SK-N-SH (cell line): ENCODE measurements at regions not wholly inside any gene's neighbourhood (a gene's known extent, or its start where the extent isn't known, plus 50 kb on each side); places are given as distances from the start of the nearest gene placed in this dataset.
A peak's percentile ranks its signal among the peaks of the same experiment; 100 is the strongest.

Experiments
- CTCF ChIA-PET: fragments of 300-600, 350-600 bp; formaldehyde crosslinking; extraction: SDS; loops from one replicate; lab custom pipeline; 2021; lab: Yijun Ruan, JAX
- POLR2A ChIA-PET: fragments of 350-600 bp; sonication (Branson Sonifier 250); formaldehyde crosslinking; extraction: SDS; loops from one replicate; lab custom pipeline; 2020; ENCODE audit warnings: antibody characterized with exemption, inconsistent platforms; lab: Yijun Ruan, JAX
- DNase-seq: peaks from one replicate; pipeline ENCODE4 v3.0.0; 2012
- H2AFZ ChIP-seq: fragments of 200-600 bp; sonication (generic); 2 replicates; pipeline ENCODE4 v1.8.1; 2016; ENCODE audit warnings: antibody characterized with exemption, mild to moderate bottlenecking, low read depth
- H3F3A ChIP-seq: fragments of 200-600 bp; sonication (generic); replicated peaks from 2 replicates; pipeline ENCODE3; 2016; ENCODE audit warnings: antibody characterized with exemption, mild to moderate bottlenecking; ENCODE audit not compliant: insufficient read depth
- H3K27ac ChIP-seq, 2 experiments: fragments of 200-500 bp in 1 of 2; fragments of 200-600 bp in 1 of 2; sonication (Bioruptor generic) in 1 of 2; sonication (generic), shearing (Covaris generic) in 1 of 2; 2 replicates each; pipeline versions ENCODE4 v1.5.1 to v1.6.1; 2014 to 2016; ENCODE audit warnings: low read depth in 2 of 2, inconsistent platforms in 1 of 2, low read length in 1 of 2, mild to moderate bottlenecking in 1 of 2, mixed read lengths in 1 of 2
- H3K27me3 ChIP-seq: fragments of 200-600 bp; sonication (generic), shearing (Covaris generic); 2 replicates; pipeline ENCODE4 v1.6.1; 2016; ENCODE audit warnings: mixed run types; ENCODE audit not compliant: insufficient read depth
- H3K36me3 ChIP-seq, 2 experiments: fragments of 200-500 bp in 1 of 2; fragments of 200-600 bp in 1 of 2; sonication (Bioruptor generic) in 1 of 2; sonication (generic) in 1 of 2; replicated peaks in 1 of 2; 2 replicates each; pipeline versions ENCODE3 to v1.5.1; 2014 to 2016; ENCODE audit warnings: low read length in 1 of 2, mild to moderate bottlenecking in 1 of 2; ENCODE audit not compliant: insufficient read depth in 2 of 2, control insufficient read depth in 1 of 2
- H3K4me1 ChIP-seq, 2 experiments: fragments of 200-500 bp in 1 of 2; fragments of 200-600 bp in 1 of 2; sonication (Bioruptor generic) in 1 of 2; sonication (generic), shearing (Covaris generic) in 1 of 2; 2 replicates each; pipeline versions ENCODE4 v1.5.1 to v1.6.1; 2014 to 2016; ENCODE audit warnings: low read depth in 1 of 2, low read length in 1 of 2, mixed run types in 1 of 2; ENCODE audit not compliant: insufficient read depth in 2 of 2, control insufficient read depth in 1 of 2
- H3K4me2 ChIP-seq: fragments of 200-600 bp; sonication (generic), shearing (Covaris generic); 2 replicates; pipeline ENCODE4 v1.6.1; 2017; ENCODE audit warnings: mixed run types
- H3K4me3 ChIP-seq, 2 experiments: fragments of 200-500 bp in 1 of 2; fragments of 200-600 bp in 1 of 2; sonication (Bioruptor generic) in 1 of 2; sonication (generic), shearing (Covaris generic) in 1 of 2; 2 replicates each; pipeline versions ENCODE4 v1.5.1 to v1.8.1; 2014 to 2016; ENCODE audit warnings: low read depth in 2 of 2, inconsistent platforms in 1 of 2, low read length in 1 of 2, mild to moderate bottlenecking in 1 of 2, mixed read lengths in 1 of 2, moderate library complexity in 1 of 2
- H3K79me2 ChIP-seq: fragments of 200-600 bp; sonication (generic); 2 replicates; pipeline ENCODE4 v1.8.1; 2017; ENCODE audit warnings: mild to moderate bottlenecking; ENCODE audit not compliant: insufficient read depth
- H3K9ac ChIP-seq: fragments of 200-600 bp; sonication (generic); 2 replicates; pipeline ENCODE4 v1.6.1; 2017; ENCODE audit warnings: mixed run types
- H3K9me2 ChIP-seq: fragments of 200-600 bp; sonication (generic); 2 replicates; pipeline ENCODE4 v1.6.1; 2017; ENCODE audit warnings: mixed run types
- H3K9me3 ChIP-seq: fragments of 200-600 bp; sonication (generic); 2 replicates; pipeline ENCODE4 v1.6.1; 2017; ENCODE audit warnings: mixed run types, mild to moderate bottlenecking, moderate library complexity
- H4K20me1 ChIP-seq: fragments of 200-600 bp; sonication (generic); 2 replicates; pipeline ENCODE4 v1.6.1; 2017; ENCODE audit warnings: mild to moderate bottlenecking, mixed run types; ENCODE audit not compliant: insufficient read depth
- CTCF ChIP-seq: fragments of 200-600 bp; sonication (generic); IDR thresholded peaks from 2 replicates; pipeline ENCODE4 v1.6.1; 2017; ENCODE audit warnings: antibody characterized with exemption, mild to moderate bottlenecking, moderate library complexity
- ELF1 ChIP-seq: IDR thresholded peaks from 2 replicates; pipeline ENCODE4 v1.4.0; 2012
- EP300 ChIP-seq, 2 experiments: IDR thresholded peaks; 2 replicates each; pipeline versions ENCODE4 v1.4.0 to v1.6.1; 2012; ENCODE audit warnings: borderline replicate concordance in 1 of 2, low read depth in 1 of 2, low read length in 1 of 2
- FOSL2 ChIP-seq: IDR thresholded peaks from 2 replicates; pipeline ENCODE4 v1.4.0; 2012; ENCODE audit warnings: low read depth, mild to moderate bottlenecking, moderate library complexity, borderline replicate concordance
- FOXJ3 ChIP-seq: sonication (generic); formaldehyde crosslinking; IDR thresholded peaks from 2 replicates; pipeline ENCODE4 v1.5.1; 2020; ENCODE audit warnings: mild to moderate bottlenecking, missing genetic modification reagents
- FOXM1 ChIP-seq: IDR thresholded peaks from 2 replicates; pipeline ENCODE4 v1.4.0; 2012; ENCODE audit warnings: low read depth, mild to moderate bottlenecking
- GATA2 ChIP-seq: sonication (generic); formaldehyde crosslinking; IDR thresholded peaks from 2 replicates; pipeline ENCODE4 v1.5.0; 2020; ENCODE audit warnings: mild to moderate bottlenecking, missing genetic modification reagents
- MAX ChIP-seq: IDR thresholded peaks from 2 replicates; pipeline ENCODE4 v1.4.0; 2012; ENCODE audit warnings: low read depth
- MEF2A ChIP-seq: IDR thresholded peaks from 2 replicates; pipeline ENCODE4 v1.4.0; 2012; ENCODE audit warnings: low read depth, borderline replicate concordance
- NFIC ChIP-seq: IDR thresholded peaks from 2 replicates; pipeline ENCODE4 v1.4.0; 2012; ENCODE audit warnings: borderline replicate concordance
- NRF1 ChIP-seq: IDR thresholded peaks from 2 replicates; pipeline ENCODE4 v1.6.1; 2012; ENCODE audit warnings: low read depth, mild to moderate bottlenecking, low read length
- RAD21 ChIP-seq: IDR thresholded peaks from 2 replicates; pipeline ENCODE4 v1.6.1; 2012; ENCODE audit warnings: mild to moderate bottlenecking, low read length
- RFX5 ChIP-seq: IDR thresholded peaks from 2 replicates; pipeline ENCODE4 v1.6.1; 2012; ENCODE audit warnings: mild to moderate bottlenecking, improper control_type of control experiment, low read length
- SIN3A ChIP-seq: IDR thresholded peaks from 2 replicates; pipeline ENCODE4 v1.6.1; 2012; ENCODE audit warnings: low read depth, mild to moderate bottlenecking, low read length, moderate library complexity, borderline replicate concordance
- TAF1 ChIP-seq: IDR thresholded peaks from 2 replicates; pipeline ENCODE4 v1.6.1; 2012; ENCODE audit warnings: low read depth, mild to moderate bottlenecking, low read length, moderate library complexity, borderline replicate concordance
- TEAD4 ChIP-seq: IDR thresholded peaks from 2 replicates; pipeline ENCODE4 v1.4.0; 2012; ENCODE audit warnings: mild to moderate bottlenecking, borderline replicate concordance; ENCODE audit not compliant: insufficient read depth
- YY1 ChIP-seq: IDR thresholded peaks from 2 replicates; pipeline ENCODE4 v1.4.0; 2012; ENCODE audit warnings: low read depth, mild to moderate bottlenecking
- WGBS: methylation state at CpG from one replicate; pipeline ENCODE4 v1.1.6; 2017; ENCODE audit warnings: low lambda C conversion rate; 5-methylcytosine and 5-hydroxymethylcytosine counted together

- H2AFZ ChIP-seq, result no peak overlapping the region
- no peaks in the 10 kb centered on the region for H4K20me1 ChIP-seq
- H3K36me3 ChIP-seq, result no peaks in the 10 kb centered on the region
- TF ChIP-seq FOXJ3 (CRISPR knock-in tag), result no peak
- no peak for TF ChIP-seq MEF2A
- no peak for TF ChIP-seq EP300 (IDR thresholded peaks at IDR 0.05; ENCODE audit: borderline replicate concordance in 1 of 2, low read depth in 1 of 2, low read length in 1 of 2)
- no peak for TF ChIP-seq RAD21
- no peak for TF ChIP-seq FOSL2
- no peak for TF ChIP-seq SIN3A
- no peak for TF ChIP-seq GATA2
- no peak for TF ChIP-seq MAX
- no peak for TF ChIP-seq FOXM1
- TF ChIP-seq TAF1, result no peak
- no peak for TF ChIP-seq NFIC
- TF ChIP-seq YY1, result no peak
- TF ChIP-seq ELF1, result no peak
- no peak for TF ChIP-seq NRF1
- H3K9me3 ChIP-seq, result no peaks in the 10 kb centered on the region
- H3K9me2 ChIP-seq, result no peaks in the 10 kb centered on the region
- WGBS, result 43% methylated on average over 2 of the region's 2 CpGs
- no peak overlapping the region for H3K9ac ChIP-seq
- ChIA-PET POLR2A (no interaction called here), CTCF (interaction anchor here (1.3 kb wide), 1 partner anchor 686 kb away, joined by 3 read pairs; no protein-coding TSS in a partner anchor)
- no peaks in the 10 kb centered on the region for H3K79me2 ChIP-seq
- no peak for DNase-seq
- no peak overlapping the region for H3K4me2 ChIP-seq
- H3F3A ChIP-seq, result no peaks in the 10 kb centered on the region
- no peak overlapping the region for H3K27ac ChIP-seq
- no peak overlapping the region for H3K4me3 ChIP-seq
- H3K27me3 ChIP-seq, result no peaks in the 10 kb centered on the region
- H3K4me1 ChIP-seq, result peaks cover 0 to 13% of the 10 kb centered on the region in 2 experiments; a peak in 2 of 4 replicates
These were observed 636.4 kb upstream of the PLXNA2 start for GRCh38 chr1:208880433-208881100.

- no peaks in the 10 kb centered on the region for H3K9me3 ChIP-seq
- no peak overlapping the region for H3K4me3 ChIP-seq
- no peak overlapping the region for H3K4me2 ChIP-seq
- no peaks in the 10 kb centered on the region for H4K20me1 ChIP-seq
- H3F3A ChIP-seq, result no peaks in the 10 kb centered on the region
- no peaks in the 10 kb centered on the region for H3K79me2 ChIP-seq
- peaks cover 0 to 14% of the 10 kb centered on the region in 2 experiments; a peak in 2 of 4 replicates for H3K4me1 ChIP-seq
- H3K27me3 ChIP-seq, result no peaks in the 10 kb centered on the region
- WGBS, result 35% methylated on average over 1 of the region's 1 CpG
- DNase-seq, result no peak
- CTCF ChIA-PET, result interaction anchor here (0.6 to 1.4 kb wide), 4 partner anchors 8 to 863 kb away, joined by 3 to 4 read pairs (median 3); no protein-coding TSS in a partner anchor
- H3K27ac ChIP-seq, result peak overlapping the region in 1 of 2 experiments; percentile 83; a peak in 2 of 4 replicates
- POLR2A ChIA-PET, result no interaction called here
- no peaks in the 10 kb centered on the region for H3K9me2 ChIP-seq
- TF ChIP-seq EP300 (IDR thresholded peaks at IDR 0.05; ENCODE audit: borderline replicate concordance in 1 of 2, low read depth in 1 of 2, low read length in 1 of 2) (no peak), TEAD4 (no peak), NRF1 (no peak), NFIC (no peak), CTCF (no peak), YY1 (no peak), RFX5 (no peak)
- H3K9ac ChIP-seq, result no peak overlapping the region
- H3K36me3 ChIP-seq, result no peaks in the 10 kb centered on the region
- no peak overlapping the region for H2AFZ ChIP-seq
These were observed 640.9 kb upstream of the PLXNA2 start for GRCh38 chr1:208885060-208885459.
